ENCODE measurements at regions not wholly inside any gene's neighbourhood (a gene's known extent, or its start where the extent isn't known, plus 50 kb on each side); places are given as distances from the start of the nearest gene placed in this dataset.

DNA sequence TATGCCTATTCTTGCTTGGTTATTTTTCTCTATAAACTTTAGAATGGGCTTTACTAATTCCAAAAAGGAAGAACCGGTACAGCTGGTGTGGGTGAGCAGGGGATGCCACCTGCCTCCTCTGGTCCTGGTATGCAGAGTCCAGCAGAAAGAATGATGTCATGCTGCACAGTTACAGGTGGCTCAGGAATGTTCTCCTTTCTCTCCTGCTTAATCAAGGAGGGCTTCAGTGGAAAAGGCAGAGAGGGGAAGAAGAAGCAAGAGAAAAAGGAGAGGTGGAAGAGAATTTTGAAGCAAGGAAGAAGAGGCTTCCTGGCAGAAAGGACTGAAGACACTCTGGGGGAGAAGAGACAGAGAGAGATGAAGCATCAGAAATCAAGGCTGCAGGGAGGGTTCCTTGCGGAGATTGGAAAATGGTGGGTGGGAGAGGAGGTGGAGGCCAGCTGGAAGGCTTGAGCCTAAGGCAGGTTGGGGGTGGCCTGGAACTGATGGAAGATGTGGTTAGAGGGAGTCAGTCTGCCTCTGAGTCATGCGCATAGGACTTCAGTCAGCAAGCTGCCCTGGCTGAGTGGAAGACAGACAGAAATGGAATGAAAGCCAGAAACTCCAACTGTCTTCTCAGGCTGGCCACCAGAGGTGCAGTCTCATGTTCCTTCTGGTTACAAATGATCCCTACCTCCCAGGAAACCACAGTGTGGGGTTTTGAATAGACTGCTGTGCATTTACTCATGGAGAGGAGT is 64.6 kb upstream of the CRHR1 start:
- peak; percentile 86 for DNase-seq (ENCODE audit: low spot score)

GRCh38 chr17:45720386-45720785 is 63.7 kb upstream of the CRHR1 start:
- DNase-seq (ENCODE audit: low spot score): no peak

GRCh38 chr17:45722161-45722560 is 62.0 kb upstream of the CRHR1 start:
- peak; percentile 37 for DNase-seq (ENCODE audit: low spot score)

GRCh38 chr17:45729294-45729907 is 54.7 kb upstream of the CRHR1 start:
- no peak for DNase-seq (ENCODE audit: low spot score)

DNA sequence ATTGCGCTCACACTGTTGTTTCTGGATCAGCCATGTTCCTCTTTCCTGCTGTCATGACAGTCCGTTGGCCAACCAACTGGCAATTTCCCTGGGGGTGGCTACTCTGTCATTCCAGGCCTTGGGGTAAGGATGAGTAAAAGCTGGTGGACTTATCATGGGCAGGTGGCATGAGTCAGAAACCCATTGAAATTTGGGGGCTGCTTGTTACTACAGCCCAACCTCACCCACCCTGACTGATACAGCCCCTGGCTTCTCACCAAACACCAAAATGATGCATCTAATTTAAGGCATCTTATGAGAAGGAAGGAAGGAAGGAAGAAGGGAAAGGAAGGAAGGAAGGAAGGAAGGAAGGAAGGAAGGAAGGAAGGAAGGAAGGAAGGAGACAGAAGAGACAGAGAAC is 53.9 kb upstream of the CRHR1 start:
- DNase-seq (ENCODE audit: low spot score): no peak

GRCh38 chr17:45731459-45731858 is 52.7 kb upstream of the CRHR1 start:
- no peak for DNase-seq (ENCODE audit: low spot score)

DNA sequence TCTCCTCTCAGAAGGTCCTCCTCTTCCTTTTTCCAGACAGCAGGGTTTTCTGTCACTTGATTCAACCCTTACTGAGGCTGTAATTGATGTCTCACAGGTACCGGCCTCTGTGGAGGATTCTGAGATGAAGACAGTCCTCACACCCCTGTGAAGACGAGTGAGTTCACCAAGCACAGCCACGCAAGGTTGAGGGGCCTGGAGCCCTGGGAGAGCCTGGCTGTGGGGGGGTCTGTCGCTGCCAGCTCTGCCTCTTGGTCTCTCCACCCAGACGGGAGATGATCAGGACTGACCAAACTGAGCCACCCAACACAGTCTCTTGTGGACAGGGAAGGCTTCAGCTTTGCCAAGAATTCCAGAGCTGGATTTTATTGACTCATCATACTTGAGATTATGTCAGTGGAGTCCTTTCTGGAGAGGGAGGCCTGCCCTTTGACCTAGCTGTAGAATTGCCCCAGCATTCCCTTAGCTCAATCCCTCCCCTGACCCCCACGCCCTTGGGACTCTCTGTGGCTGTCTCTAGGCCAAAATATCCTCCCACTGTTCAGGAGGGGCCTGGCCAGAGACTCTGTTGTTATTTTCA is 51.1 kb upstream of the CRHR1 start:
- DNase-seq (ENCODE audit: low spot score): no peak

- DNase-seq (ENCODE audit: low spot score): no peak
Observed at GRCh38 chr17:45733781-45734180, 50.3 kb upstream of the CRHR1 start.

Data from AG20443 (cell line).